HCT116 (cell line): ENCODE measurements at regions not wholly inside any gene's neighbourhood (a gene's known extent, or its start where the extent isn't known, plus 50 kb on each side); places are given as distances from the start of the nearest gene placed in this dataset.

Source experiments
- ATAC-seq: fragments of 200-7000 bp; cut with Tn5 transposase; 2 replicates; pipeline ENCODE4 v1.9.1; 2020; ENCODE audit warnings: mild to moderate bottlenecking, moderate library complexity
- BruUV-seq: library from RNA; stranded (reverse); fragments of 400-500 nt; replicated peaks from 2 replicates; lab custom pipeline; 2021; lab: Mats Ljungman, UMichigan
- CTCF ChIA-PET: fragments of 300-600 bp; sonication (Branson Sonifier 250); formaldehyde crosslinking; loops from one replicate; lab custom pipeline; 2021; ENCODE audit warnings: antibody characterized with exemption; lab: Charles Lee
- POLR2A ChIA-PET: fragments of 300-600, 350-600 bp; sonication (Branson Sonifier 250); formaldehyde crosslinking; loops from one replicate; lab custom pipeline; 2021; ENCODE audit warnings: antibody characterized with exemption; lab: Charles Lee
- RAD21 ChIA-PET, 2 experiments: fragments of 300-600 bp; sonication (Branson Sonifier 250); formaldehyde crosslinking; loops; one replicate each; lab custom pipeline; 2023; ENCODE audit warnings: low total read pairs in 2 of 2; ENCODE audit not compliant: uncharacterized antibody in 2 of 2, unreplicated experiment in 2 of 2, low non-redundant PET in 1 of 2; lab: Charles Lee
- DNase-seq: peaks from one replicate; pipeline ENCODE4 v3.0.0-alpha.2; 2010; ENCODE audit warnings: low read depth, low spot score
- H2AFZ ChIP-seq: fragments of 200-600 bp; shearing (Covaris generic), sonication (generic); 2 replicates; pipeline ENCODE4 v1.6.1; 2017; ENCODE audit warnings: low read depth, mixed run types, mixed read lengths, antibody characterized with exemption, low read length; ENCODE audit not compliant: poor library complexity, severe bottlenecking
- H3K27ac ChIP-seq: 2 replicates; pipeline ENCODE4 v1.5.1; 2012; ENCODE audit warnings: low read depth, low read length
- H3K27me3 ChIP-seq: fragments of 200-600 bp; sonication (generic); 2 replicates; pipeline ENCODE4 v1.6.1; 2016; ENCODE audit warnings: mixed run types, low read length, mixed read lengths; ENCODE audit not compliant: insufficient read depth
- H3K36me3 ChIP-seq, 2 experiments: fragments of 200-500 bp in 1 of 2; fragments of 200-600 bp in 1 of 2; sonication (Bioruptor generic) in 1 of 2; sonication (generic) in 1 of 2; 2 replicates each; pipeline versions ENCODE4 v1.5.1 to v1.6.1; 2014 to 2016; ENCODE audit warnings: low read length in 2 of 2, inconsistent platforms in 1 of 2, mixed read lengths in 1 of 2, mixed run types in 1 of 2; ENCODE audit not compliant: insufficient read depth in 2 of 2, control insufficient read depth in 1 of 2
- H3K4me1 ChIP-seq, 2 experiments: fragments of 200-600 bp in 1 of 2; sonication (generic) in 1 of 2; 2 replicates each; pipeline versions ENCODE4 v1.5.1 to v1.6.1; 2012 to 2017; ENCODE audit warnings: low read length in 2 of 2, inconsistent platforms in 1 of 2, mild to moderate bottlenecking in 1 of 2, mixed read lengths in 1 of 2, mixed run types in 1 of 2, moderate library complexity in 1 of 2; ENCODE audit not compliant: insufficient read depth in 2 of 2, control insufficient read depth in 1 of 2
- H3K4me2 ChIP-seq: fragments of 200-600 bp; sonication (generic); 2 replicates; pipeline ENCODE4 v1.6.1; 2017; ENCODE audit warnings: mixed run types, low read length, mixed read lengths
- H3K4me3 ChIP-seq, 2 experiments: fragments of 200-600 bp in 1 of 2; sonication (generic) in 1 of 2; replicated peaks in 1 of 2; 2 replicates each; pipeline ENCODE4 v1.5.1; 2011 to 2016; ENCODE audit warnings: low read length in 2 of 2, control low read depth in 1 of 2, low read depth in 1 of 2, mild to moderate bottlenecking in 1 of 2, mixed read lengths in 1 of 2, mixed run types in 1 of 2
- H3K79me2 ChIP-seq: fragments of 200-600 bp; sonication (generic); 2 replicates; pipeline ENCODE4 v1.6.1; 2017; ENCODE audit warnings: mild to moderate bottlenecking, mixed run types, low read length, moderate library complexity, mixed read lengths; ENCODE audit not compliant: insufficient read depth
- H3K9ac ChIP-seq: fragments of 200-600 bp; sonication (generic); 2 replicates; pipeline ENCODE4 v1.6.1; 2016; ENCODE audit warnings: low read length, mixed read lengths
- H3K9me2 ChIP-seq: fragments of 200-600 bp; sonication (generic), shearing (Covaris generic); 2 replicates; pipeline ENCODE4 v1.6.1; 2017; ENCODE audit warnings: mixed run types, mild to moderate bottlenecking, moderate library complexity; ENCODE audit not compliant: insufficient read depth
- H3K9me3 ChIP-seq, 2 experiments: fragments of 200-500 bp in 1 of 2; fragments of 200-600 bp in 1 of 2; sonication (Bioruptor generic) in 1 of 2; sonication (generic) in 1 of 2; 2 replicates each; pipeline ENCODE4 v1.6.1; 2014 to 2017; ENCODE audit warnings: low read length in 2 of 2, mixed read lengths in 2 of 2, inconsistent platforms in 1 of 2, low read depth in 1 of 2, mild to moderate bottlenecking in 1 of 2, mixed run types in 1 of 2, moderate library complexity in 1 of 2; ENCODE audit not compliant: control insufficient read depth in 1 of 2, insufficient read depth in 1 of 2
- H4K20me1 ChIP-seq: fragments of 200-600 bp; sonication (generic), shearing (Covaris generic); 2 replicates; pipeline ENCODE4 v1.6.1; 2017; ENCODE audit warnings: mixed run types, mild to moderate bottlenecking, moderate library complexity; ENCODE audit not compliant: insufficient read depth
- CBX3 ChIP-seq: IDR thresholded peaks from 2 replicates; pipeline ENCODE4 v1.6.1; 2012; ENCODE audit warnings: low read depth
- CEBPB ChIP-seq: IDR thresholded peaks from 2 replicates; pipeline ENCODE4 v1.6.1; 2012; ENCODE audit warnings: low read depth
- EGR1 ChIP-seq: IDR thresholded peaks from 2 replicates; pipeline ENCODE4 v1.6.1; 2012; ENCODE audit warnings: low read depth
- ELF1 ChIP-seq: IDR thresholded peaks from 2 replicates; pipeline ENCODE4 v1.6.1; 2012; ENCODE audit warnings: low read depth, borderline replicate concordance
- EZH2phosphoT487 ChIP-seq: fragments of 200-600 bp; IDR thresholded peaks from 2 replicates; pipeline ENCODE4 v1.6.1; 2018; ENCODE audit warnings: antibody characterized with exemption, borderline replicate concordance
- FOSL1 ChIP-seq: IDR thresholded peaks from 2 replicates; pipeline ENCODE4 v1.6.1; 2012; ENCODE audit warnings: low read depth
- POLR2A ChIP-seq: IDR thresholded peaks from 2 replicates; pipeline ENCODE4 v1.7.0; 2011; ENCODE audit warnings: borderline replicate concordance; ENCODE audit not compliant: insufficient read depth, insufficient read length; ENCODE audit errors: extremely low read depth
- RAD21 ChIP-seq: IDR thresholded peaks from 2 replicates; pipeline ENCODE4 v1.6.1; 2012; ENCODE audit warnings: low read depth, mild to moderate bottlenecking
- SIN3A ChIP-seq: IDR thresholded peaks from 2 replicates; pipeline ENCODE4 v1.6.1; 2012; ENCODE audit warnings: low read depth
- SP1 ChIP-seq: IDR thresholded peaks from 2 replicates; pipeline ENCODE4 v1.6.1; 2012; ENCODE audit warnings: low read depth
- SRF ChIP-seq: IDR thresholded peaks from 2 replicates; pipeline ENCODE4 v1.6.1; 2012; ENCODE audit warnings: low read depth
- YY1 ChIP-seq: IDR thresholded peaks from 2 replicates; pipeline ENCODE4 v1.6.1; 2011; ENCODE audit warnings: low read length, low read depth, moderate library complexity, mild to moderate bottlenecking; ENCODE audit not compliant: insufficient replicate concordance; ENCODE audit errors: extremely low read depth
- ZFX ChIP-seq: fragments of 450-650 bp; IDR thresholded peaks from 2 replicates; pipeline ENCODE4 v1.6.1; 2017
- intact Hi-C: fragments of 100-400 bp; cut with micrococcal nuclease; formaldehyde crosslinking; loops from 2 replicates; pipeline ENCODE4 v1.10.0; 2022
- TF ChIP-seq, protein P1 (sequence below): IDR thresholded peaks from 2 replicates; pipeline ENCODE4 v1.6.1; 2012
- TF ChIP-seq, protein P2 (sequence below): IDR thresholded peaks from 2 replicates; pipeline ENCODE4 v1.6.1; 2012; ENCODE audit warnings: low read depth
- TF ChIP-seq, protein P3 (sequence below): IDR thresholded peaks from 2 replicates; pipeline ENCODE4 v1.6.1; 2012
- TF ChIP-seq, protein P4 (sequence below): IDR thresholded peaks from 2 replicates; pipeline ENCODE4 v1.6.1; 2011; ENCODE audit warnings: mild to moderate bottlenecking, low read length, moderate library complexity; ENCODE audit not compliant: insufficient replicate concordance; ENCODE audit errors: extremely low read depth

DNA sequence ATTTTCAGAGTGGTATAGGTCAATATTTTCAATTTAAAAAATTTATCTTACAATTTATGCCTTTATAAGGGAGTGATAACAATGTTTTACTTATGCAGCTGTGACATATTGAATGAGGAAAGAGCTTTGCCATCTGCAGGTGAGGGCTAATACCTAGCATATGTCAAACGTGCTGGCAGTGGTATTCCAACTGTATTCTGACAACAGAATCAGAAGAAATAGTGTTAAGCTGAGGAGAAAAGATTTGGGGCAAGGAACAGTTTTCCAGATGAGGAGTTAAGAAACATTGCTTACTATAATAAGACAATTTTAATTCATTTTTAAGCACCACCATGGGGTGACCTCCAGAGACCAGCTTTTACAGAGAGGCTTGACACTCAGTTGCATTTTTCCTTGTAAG, 267.8 kb upstream of the ZNF608 start:
- no peak overlapping the region for H2AFZ ChIP-seq
- no peaks in the 10 kb centered on the region for H3K9me3 ChIP-seq
- H3K27ac ChIP-seq, result no peak overlapping the region
- CTCF ChIA-PET, result no interaction called here
- BruUV-seq, result no TSS peak
- no peaks in the 10 kb centered on the region for H3K27me3 ChIP-seq
- no peaks in the 10 kb centered on the region for H3K79me2 ChIP-seq
- RAD21 ChIA-PET, result no interaction called here
- POLR2A ChIA-PET, result no interaction called here
- H3K36me3 ChIP-seq, result no peaks in the 10 kb centered on the region
- no peaks in the 10 kb centered on the region for H4K20me1 ChIP-seq
- H3K4me1 ChIP-seq, result no peaks in the 10 kb centered on the region
- intact Hi-C loops, result no loop called here
- no peak overlapping the region for H3K4me2 ChIP-seq
- H3K9me2 ChIP-seq, result 0 out of 2 replicates have a peak, but pooled peaks cover 3% of the 10 kb centered on the region
- TF ChIP-seq EGR1 (no peak), FOSL1 (no peak), ZFX (no peak), SIN3A (no peak), SP1 (no peak)
- TF ChIP-seq, protein P1, sequence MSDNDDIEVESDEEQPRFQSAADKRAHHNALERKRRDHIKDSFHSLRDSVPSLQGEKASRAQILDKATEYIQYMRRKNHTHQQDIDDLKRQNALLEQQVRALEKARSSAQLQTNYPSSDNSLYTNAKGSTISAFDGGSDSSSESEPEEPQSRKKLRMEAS, result no peak
- DNase-seq (no peak), ATAC-seq (no peak)
- H3K9ac ChIP-seq, result no peak overlapping the region
- no peak overlapping the region for H3K4me3 ChIP-seq

DNA sequence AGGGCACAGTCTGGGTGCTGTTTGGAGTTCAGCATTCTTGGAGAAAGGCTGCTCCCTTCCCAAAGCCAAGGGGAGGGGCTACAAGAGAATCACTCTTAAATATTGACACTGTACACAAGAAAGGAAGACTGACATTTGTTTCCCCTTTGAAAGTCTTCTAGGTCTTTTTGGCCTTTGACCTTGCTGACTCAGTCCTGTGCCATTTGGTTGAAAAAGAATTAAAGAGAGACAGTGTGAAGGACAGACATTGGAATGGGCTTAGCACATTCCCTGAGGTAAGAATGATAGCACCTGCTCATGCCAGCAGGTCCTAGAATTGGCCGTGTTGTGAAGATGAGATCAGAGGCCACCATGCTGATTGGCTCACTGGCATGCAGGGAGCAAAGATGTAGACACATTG, 271.4 kb upstream of the ZNF608 start:
- Histone ChIP-seq H3K27me3 (no peaks in the 10 kb centered on the region), H3K9ac (no peak overlapping the region), H3K79me2 (no peaks in the 10 kb centered on the region), H3K4me2 (no peak overlapping the region), H3K4me1 (no peaks in the 10 kb centered on the region), H3K9me3 (no peaks in the 10 kb centered on the region), H3K4me3 (no peak overlapping the region), H3K9me2 (0 out of 2 replicates have a peak, but pooled peaks cover 3% of the 10 kb centered on the region), H4K20me1 (no peaks in the 10 kb centered on the region), H2AFZ (no peak overlapping the region), H3K36me3 (no peaks in the 10 kb centered on the region), H3K27ac (no peak overlapping the region)
- DNase-seq (no peak), ATAC-seq (no peak)
- ChIA-PET CTCF (no interaction called here), POLR2A (no interaction called here), RAD21 (no interaction called here)
- intact Hi-C loops, result no loop called here
- BruUV-seq, result no TSS peak
- TF ChIP-seq, protein P2, sequence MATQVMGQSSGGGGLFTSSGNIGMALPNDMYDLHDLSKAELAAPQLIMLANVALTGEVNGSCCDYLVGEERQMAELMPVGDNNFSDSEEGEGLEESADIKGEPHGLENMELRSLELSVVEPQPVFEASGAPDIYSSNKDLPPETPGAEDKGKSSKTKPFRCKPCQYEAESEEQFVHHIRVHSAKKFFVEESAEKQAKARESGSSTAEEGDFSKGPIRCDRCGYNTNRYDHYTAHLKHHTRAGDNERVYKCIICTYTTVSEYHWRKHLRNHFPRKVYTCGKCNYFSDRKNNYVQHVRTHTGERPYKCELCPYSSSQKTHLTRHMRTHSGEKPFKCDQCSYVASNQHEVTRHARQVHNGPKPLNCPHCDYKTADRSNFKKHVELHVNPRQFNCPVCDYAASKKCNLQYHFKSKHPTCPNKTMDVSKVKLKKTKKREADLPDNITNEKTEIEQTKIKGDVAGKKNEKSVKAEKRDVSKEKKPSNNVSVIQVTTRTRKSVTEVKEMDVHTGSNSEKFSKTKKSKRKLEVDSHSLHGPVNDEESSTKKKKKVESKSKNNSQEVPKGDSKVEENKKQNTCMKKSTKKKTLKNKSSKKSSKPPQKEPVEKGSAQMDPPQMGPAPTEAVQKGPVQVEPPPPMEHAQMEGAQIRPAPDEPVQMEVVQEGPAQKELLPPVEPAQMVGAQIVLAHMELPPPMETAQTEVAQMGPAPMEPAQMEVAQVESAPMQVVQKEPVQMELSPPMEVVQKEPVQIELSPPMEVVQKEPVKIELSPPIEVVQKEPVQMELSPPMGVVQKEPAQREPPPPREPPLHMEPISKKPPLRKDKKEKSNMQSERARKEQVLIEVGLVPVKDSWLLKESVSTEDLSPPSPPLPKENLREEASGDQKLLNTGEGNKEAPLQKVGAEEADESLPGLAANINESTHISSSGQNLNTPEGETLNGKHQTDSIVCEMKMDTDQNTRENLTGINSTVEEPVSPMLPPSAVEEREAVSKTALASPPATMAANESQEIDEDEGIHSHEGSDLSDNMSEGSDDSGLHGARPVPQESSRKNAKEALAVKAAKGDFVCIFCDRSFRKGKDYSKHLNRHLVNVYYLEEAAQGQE, result no peak
- TF ChIP-seq SP1 (no peak), FOSL1 (no peak), EZH2phosphoT487 (no peak), YY1 (no peak), ELF1 (no peak), CEBPB (no peak), POLR2A (no peak), ZFX (no peak), SRF (no peak), RAD21 (no peak), CBX3 (no peak)
- TF ChIP-seq, protein P1, result no peak
- TF ChIP-seq, protein P3, sequence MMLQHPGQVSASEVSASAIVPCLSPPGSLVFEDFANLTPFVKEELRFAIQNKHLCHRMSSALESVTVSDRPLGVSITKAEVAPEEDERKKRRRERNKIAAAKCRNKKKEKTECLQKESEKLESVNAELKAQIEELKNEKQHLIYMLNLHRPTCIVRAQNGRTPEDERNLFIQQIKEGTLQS, result no peak
- TF ChIP-seq, protein P4, sequence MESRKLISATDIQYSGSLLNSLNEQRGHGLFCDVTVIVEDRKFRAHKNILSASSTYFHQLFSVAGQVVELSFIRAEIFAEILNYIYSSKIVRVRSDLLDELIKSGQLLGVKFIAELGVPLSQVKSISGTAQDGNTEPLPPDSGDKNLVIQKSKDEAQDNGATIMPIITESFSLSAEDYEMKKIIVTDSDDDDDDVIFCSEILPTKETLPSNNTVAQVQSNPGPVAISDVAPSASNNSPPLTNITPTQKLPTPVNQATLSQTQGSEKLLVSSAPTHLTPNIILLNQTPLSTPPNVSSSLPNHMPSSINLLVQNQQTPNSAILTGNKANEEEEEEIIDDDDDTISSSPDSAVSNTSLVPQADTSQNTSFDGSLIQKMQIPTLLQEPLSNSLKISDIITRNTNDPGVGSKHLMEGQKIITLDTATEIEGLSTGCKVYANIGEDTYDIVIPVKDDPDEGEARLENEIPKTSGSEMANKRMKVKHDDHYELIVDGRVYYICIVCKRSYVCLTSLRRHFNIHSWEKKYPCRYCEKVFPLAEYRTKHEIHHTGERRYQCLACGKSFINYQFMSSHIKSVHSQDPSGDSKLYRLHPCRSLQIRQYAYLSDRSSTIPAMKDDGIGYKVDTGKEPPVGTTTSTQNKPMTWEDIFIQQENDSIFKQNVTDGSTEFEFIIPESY, result no peak
